CD4-positive, alpha-beta T cell treated with Interleukin-12 subunit alpha and Interleukin-12 subunit beta, for 1 hour (primary cell): ENCODE measurements at regions not wholly inside any gene's neighbourhood (a gene's known extent, or its start where the extent isn't known, plus 50 kb on each side); places are given as distances from the start of the nearest gene placed in this dataset.
"Not testable (repeated sequence)": the region's sequence is repeated elsewhere in the genome, so short reads cannot be mapped to it uniquely, and the experiment has no call there.

Experiments
- DNase-seq: peaks from one replicate; pipeline ENCODE4 v3.0.0-alpha.2; 2020

GRCh38 chr17:33520426-33521330 lies 227.6 kb upstream of the ASIC2 start:
- DNase-seq = peak; percentile 6

- no peak for DNase-seq
Observed at GRCh38 chr17:33521784-33522183, 228.7 kb upstream of the ASIC2 start.

GRCh38 chr17:33522623-33523022 lies 229.5 kb upstream of the ASIC2 start:
- no peak for DNase-seq

- no peak for DNase-seq
Observed at GRCh38 chr17:33523577-33523981, 230.5 kb upstream of the ASIC2 start.

- no peak for DNase-seq
Observed at GRCh38 chr17:33525186-33525585, 232.1 kb upstream of the ASIC2 start.

GRCh38 chr17:33526717-33527116 lies 233.6 kb upstream of the ASIC2 start:
- DNase-seq = no peak

GRCh38 chr17:33527290-33527689 lies 234.2 kb upstream of the ASIC2 start:
- DNase-seq = no peak

GRCh38 chr17:33528846-33529245 lies 235.8 kb upstream of the ASIC2 start:
- DNase-seq = no peak

- no peak for DNase-seq
Observed at GRCh38 chr17:33529816-33530215, 236.7 kb upstream of the ASIC2 start.

GRCh38 chr17:33531311-33531710 lies 238.2 kb upstream of the ASIC2 start:
- no peak for DNase-seq

GRCh38 chr17:33534087-33534486 lies 241.0 kb upstream of the ASIC2 start:
- no peak for DNase-seq

- no peak for DNase-seq
Observed at GRCh38 chr17:33545124-33545523, 252.0 kb upstream of the ASIC2 start.

- DNase-seq = no peak
Observed at GRCh38 chr17:33550261-33550660, 257.2 kb upstream of the ASIC2 start.

- DNase-seq = no peak
Observed at GRCh38 chr17:33551075-33551474, 258.0 kb upstream of the ASIC2 start.

GRCh38 chr17:33551911-33552310 lies 258.8 kb upstream of the ASIC2 start:
- DNase-seq = no peak

- DNase-seq = no peak
Observed at GRCh38 chr17:33560165-33560564, 267.1 kb upstream of the ASIC2 start.

GRCh38 chr17:33560871-33561270 lies 267.8 kb upstream of the ASIC2 start:
- DNase-seq = no peak

GRCh38 chr17:33561569-33562334 lies 268.7 kb upstream of the ASIC2 start:
- no peak for DNase-seq

GRCh38 chr17:33562792-33563191 lies 269.7 kb upstream of the ASIC2 start:
- DNase-seq = no peak

- DNase-seq = no peak
Observed at GRCh38 chr17:33564146-33564545, 271.1 kb upstream of the ASIC2 start.

GRCh38 chr17:33567223-33567622 lies 274.1 kb upstream of the ASIC2 start:
- no peak for DNase-seq

- DNase-seq = no peak
Observed at GRCh38 chr17:33572615-33573014, 279.5 kb upstream of the ASIC2 start.

- DNase-seq = no peak
Observed at GRCh38 chr17:33574942-33575445, 281.9 kb upstream of the ASIC2 start.

- DNase-seq = not testable (repeated sequence)
Observed at GRCh38 chr17:33579740-33580139, 286.6 kb upstream of the ASIC2 start.
